ENCODE measurements at regions not wholly inside any gene's neighbourhood (a gene's known extent, or its start where the extent isn't known, plus 50 kb on each side); places are given as distances from the start of the nearest gene placed in this dataset.

DNA sequence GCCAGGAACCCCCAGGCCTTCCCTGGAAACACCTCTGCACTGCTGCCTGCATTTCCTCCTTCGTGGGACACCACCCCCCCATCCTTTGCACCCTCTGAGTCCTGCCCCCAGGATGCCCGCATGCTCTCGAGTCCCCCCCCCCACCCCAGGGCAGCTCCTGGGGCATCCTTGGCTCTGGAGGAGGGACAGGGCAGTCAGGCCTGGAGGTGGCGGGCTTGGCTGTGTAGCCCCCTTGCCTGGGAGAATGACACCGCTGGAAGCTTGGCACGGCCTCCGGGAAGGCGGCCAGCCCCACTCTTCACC lies 98.9 kb upstream of the GSE1 start:
- H3K4me3 ChIP-seq (ENCODE audit: low read depth, poor library complexity, severe bottlenecking) = no peak overlapping the region
- TF ChIP-seq CTCF (IDR thresholded peaks at IDR 0.05) (no peak), POLR2A (IDR thresholded peaks at IDR 0.05) (no peak)
- peak in 1 of 2 donors; percentile 93 for DNase-seq (ENCODE audit: low spot score in 2 of 2)
- intact Hi-C loops (cut with DNase I; ENCODE audit: low total_unique reads) = no loop called here
- WGBS, 2 donors = 0 to 13% methylated on average over 3 to 5 of the region's 8 CpGs

- no peak overlapping the region for H3K4me3 ChIP-seq (ENCODE audit: low read depth, poor library complexity, severe bottlenecking)
- no peak for TF ChIP-seq CTCF (IDR thresholded peaks at IDR 0.05)
- no peak for TF ChIP-seq POLR2A (IDR thresholded peaks at IDR 0.05)
- DNase-seq (ENCODE audit: low spot score in 2 of 2) = peak; percentile 56 to 93
- 27% methylated on average over 18 of the region's 18 CpGs for WGBS, 2 donors
- intact Hi-C loops (cut with DNase I; ENCODE audit: low total_unique reads) = no loop called here
These were observed 98.4 kb upstream of the GSE1 start for GRCh38 chr16:85514598-85515318.

- no peak for DNase-seq (ENCODE audit: low spot score in 2 of 2)
- WGBS, 2 donors = 35 to 38% methylated on average over 13 of the region's 13 CpGs
- TF ChIP-seq CTCF (IDR thresholded peaks at IDR 0.05) = no peak
- TF ChIP-seq POLR2A (IDR thresholded peaks at IDR 0.05) = no peak
- no peak overlapping the region for H3K4me3 ChIP-seq (ENCODE audit: low read depth, poor library complexity, severe bottlenecking)
- intact Hi-C loops (cut with DNase I; ENCODE audit: low total_unique reads) = no loop called here
These were observed 97.8 kb upstream of the GSE1 start for GRCh38 chr16:85515319-85515745.

DNA sequence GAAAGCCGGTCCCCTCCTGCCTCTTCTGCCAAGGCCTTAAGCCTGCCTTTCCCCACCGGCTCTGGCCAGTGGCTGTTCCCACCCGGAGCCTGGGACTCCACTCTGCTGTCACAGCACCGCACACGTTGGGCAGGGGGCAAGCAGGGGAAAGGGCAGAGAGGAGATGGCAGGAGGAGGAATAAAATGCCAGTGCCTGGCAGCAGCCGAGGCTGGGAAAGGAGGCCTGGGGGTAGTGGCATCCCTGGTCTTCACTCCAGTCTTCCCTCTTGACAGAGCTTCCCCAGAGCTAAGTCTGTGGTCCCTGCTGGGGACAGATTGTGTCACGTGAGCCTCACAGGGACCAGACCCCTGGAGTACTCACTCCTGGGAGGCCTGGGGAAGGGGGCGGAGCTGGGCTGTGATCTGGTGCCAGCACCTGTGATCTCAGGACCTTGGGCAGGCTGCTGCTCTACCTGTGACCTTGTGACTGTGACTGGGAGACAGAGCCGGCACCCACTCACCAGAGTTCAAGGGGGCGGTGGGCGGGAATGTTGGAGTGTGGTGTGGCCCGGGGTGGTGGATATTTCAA lies 97.2 kb upstream of the GSE1 start:
- 70 to 80% methylated on average over 12 of the region's 12 CpGs for WGBS, 2 donors
- intact Hi-C loops (cut with DNase I; ENCODE audit: low total_unique reads) = no loop called here
- no peak for TF ChIP-seq CTCF (IDR thresholded peaks at IDR 0.05)
- no peak overlapping the region for H3K4me3 ChIP-seq (ENCODE audit: low read depth, poor library complexity, severe bottlenecking)
- no peak for DNase-seq (ENCODE audit: low spot score in 2 of 2)

GRCh38 chr16:85517154-85517553 lies 96.0 kb upstream of the GSE1 start:
- TF ChIP-seq POLR2A (IDR thresholded peaks at IDR 0.05) (no peak), CTCF (IDR thresholded peaks at IDR 0.05) (no peak)
- intact Hi-C loops (cut with DNase I; ENCODE audit: low total_unique reads) = no loop called here
- 90% methylated on average over 4 to 7 of the region's 7 CpGs for WGBS, 2 donors
- no peak for DNase-seq (ENCODE audit: low spot score in 2 of 2)
- H3K4me3 ChIP-seq (ENCODE audit: low read depth, poor library complexity, severe bottlenecking) = no peak overlapping the region

Measured in lower leg skin (tissue), 4 donors.